ENCODE measurements at regions not wholly inside any gene's neighbourhood (a gene's known extent, or its start where the extent isn't known, plus 50 kb on each side); places are given as distances from the start of the nearest gene placed in this dataset.

DNA sequence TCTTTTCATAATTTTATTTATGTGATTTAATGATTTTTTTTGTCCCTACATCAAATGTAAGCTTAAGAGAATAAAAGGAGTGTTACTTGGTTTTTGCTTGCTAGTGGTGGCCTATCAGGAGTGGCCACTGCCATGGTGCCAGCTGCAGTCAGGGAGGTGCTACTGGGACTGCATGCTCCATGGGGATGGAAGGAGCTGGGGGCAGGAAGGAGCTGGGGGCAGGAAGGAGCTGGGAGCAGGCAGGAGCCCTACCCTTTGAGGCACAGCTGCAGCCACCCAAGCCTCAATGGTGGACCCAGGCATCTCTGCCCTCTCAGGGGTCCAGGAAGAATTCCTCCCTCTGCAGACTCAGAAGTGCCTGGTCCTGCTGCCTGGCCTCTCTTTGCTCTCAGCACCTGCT lies 796.0 kb downstream of the SLC16A7 start:
- no peak for DNase-seq

DNA sequence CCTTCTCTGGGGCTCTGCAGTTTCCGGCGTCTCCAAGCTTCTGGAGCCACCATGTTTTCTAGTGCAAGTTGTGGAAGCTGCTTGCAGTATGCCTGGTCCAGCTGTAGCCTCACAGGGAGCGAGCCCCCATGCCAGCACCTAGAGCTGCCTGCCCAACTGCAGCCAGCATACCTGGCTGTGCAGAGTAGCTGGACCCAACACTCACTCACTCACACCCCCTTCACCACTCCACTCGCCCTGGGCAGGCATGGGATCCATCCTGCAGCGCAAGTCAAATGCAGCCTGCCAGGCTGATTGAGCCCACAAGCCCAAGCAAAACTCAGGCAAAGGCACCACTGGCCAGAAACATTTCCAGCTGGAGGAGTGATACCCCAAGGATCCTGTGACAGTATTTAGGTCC lies 797.3 kb downstream of the SLC16A7 start:
- no peak for DNase-seq

DNA sequence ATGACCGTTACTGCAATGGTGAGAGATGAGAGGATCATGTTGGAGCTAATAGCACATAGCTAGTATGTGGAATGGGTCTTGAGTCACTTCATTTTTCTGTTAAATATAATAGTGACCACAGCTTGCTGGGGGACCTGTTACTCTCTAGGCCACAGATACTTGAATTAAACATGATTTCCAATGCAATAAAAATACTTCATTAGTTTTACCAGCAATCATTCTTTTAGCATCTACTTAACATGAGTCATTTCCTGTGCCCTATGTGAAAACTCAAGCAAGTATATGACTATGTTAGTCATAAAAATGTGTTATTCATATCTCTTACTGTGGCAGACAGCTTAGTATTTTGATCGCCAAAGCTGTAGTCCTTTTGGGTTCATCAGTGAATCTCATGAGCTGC lies 798.8 kb downstream of the SLC16A7 start:
- no peak for DNase-seq

- DNase-seq: no peak
Observed at GRCh38 chr12:60398547-60398946, 802.7 kb downstream of the SLC16A7 start.

GRCh38 chr12:60399064-60399463 lies 803.2 kb downstream of the SLC16A7 start:
- no peak for DNase-seq

DNA sequence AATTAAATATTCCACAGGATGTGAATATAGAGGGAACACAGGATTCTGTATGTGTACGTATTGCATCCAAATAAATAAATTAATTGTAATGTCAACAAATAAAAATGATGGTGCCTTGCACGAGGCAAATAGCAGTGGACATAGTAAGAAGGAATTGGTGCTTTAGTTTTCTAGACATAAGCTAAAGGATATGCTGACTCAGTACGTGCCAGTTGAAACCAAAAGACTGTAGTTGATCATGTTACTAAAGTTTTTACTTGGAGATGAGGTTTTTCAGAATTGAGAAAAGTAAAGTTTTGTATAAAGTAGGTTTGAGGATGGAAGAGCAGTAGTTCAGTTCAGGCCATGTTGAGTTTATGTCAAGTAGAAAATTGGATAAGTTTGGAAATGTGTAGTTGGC lies 807.2 kb downstream of the SLC16A7 start:
- DNase-seq: no peak

DNA sequence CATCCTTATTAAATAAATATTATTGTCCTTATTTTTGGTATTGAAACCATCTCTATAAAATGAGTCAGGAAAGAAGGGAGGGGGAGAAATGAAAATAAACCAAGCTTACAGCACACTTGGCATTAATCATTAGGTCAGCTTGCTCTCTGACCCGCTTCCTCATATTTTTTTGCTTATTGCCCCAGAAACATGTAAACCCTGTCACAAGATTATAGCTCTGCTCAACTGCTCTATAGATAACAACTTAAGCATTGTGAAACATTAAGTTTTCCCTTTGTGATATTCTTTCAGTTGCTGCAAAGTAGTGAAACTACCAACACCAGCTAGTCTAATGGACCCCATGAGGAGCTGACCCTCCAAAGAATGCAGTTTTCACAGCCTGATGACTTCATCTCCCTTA lies 819.5 kb downstream of the SLC16A7 start:
- no peak for DNase-seq

DNA sequence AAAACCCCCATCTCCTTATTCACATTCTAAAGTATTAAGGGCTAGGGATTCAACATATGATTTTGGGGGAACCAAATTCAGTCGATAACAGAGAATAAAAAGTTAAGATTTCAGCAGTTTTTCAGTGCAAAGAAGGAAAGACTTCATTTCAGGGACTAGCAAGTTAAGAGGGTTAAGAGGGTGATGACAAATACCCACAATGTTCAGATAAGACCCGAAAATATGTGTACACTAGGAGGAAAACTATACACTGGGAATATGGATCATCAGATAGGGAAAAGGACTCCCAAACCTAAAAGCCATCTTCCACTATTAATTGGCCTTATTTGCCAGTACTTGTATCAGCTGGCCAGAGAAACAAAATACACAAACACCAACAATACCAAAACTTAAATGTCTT lies 824.2 kb downstream of the SLC16A7 start:
- DNase-seq: no peak

- no peak for DNase-seq
Observed at GRCh38 chr12:60421741-60422140, 825.9 kb downstream of the SLC16A7 start.

DNA sequence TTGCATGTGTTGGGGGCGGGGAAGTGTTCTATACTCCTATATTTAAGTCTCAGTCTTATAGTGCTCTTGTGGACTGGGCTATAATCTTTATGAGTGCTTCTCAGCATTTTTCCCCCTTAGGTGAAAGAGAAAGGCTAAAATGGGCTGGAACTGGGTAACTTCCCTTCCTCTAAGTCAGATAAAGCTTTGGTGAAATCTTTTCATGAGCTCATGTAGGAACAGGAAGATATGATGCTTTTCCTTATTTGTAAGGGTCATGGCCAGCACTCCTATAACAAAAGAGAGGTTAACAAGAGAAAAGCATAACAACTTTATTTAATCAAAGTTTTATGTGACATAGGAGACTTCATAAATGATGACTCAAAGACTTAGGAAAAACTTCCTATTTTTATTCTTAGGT lies 841.5 kb downstream of the SLC16A7 start:
- DNase-seq: no peak

DNA sequence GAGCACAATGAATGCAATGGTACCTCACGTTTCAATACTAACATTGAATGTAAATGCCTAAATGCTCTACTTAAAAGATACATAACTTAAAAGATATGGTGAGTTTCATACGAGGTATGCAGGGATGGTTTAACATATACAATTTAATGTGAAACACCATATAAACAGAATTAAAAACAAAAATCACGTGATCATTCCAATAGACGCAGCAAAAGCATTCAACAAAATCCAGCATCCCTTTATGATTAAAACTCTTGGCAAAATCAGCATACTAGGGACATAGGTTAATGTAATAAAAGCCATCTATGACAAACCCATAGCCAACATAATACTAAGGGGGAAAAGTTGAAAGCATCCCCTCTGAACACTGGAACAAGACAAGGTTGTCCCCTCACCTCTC lies 845.7 kb downstream of the SLC16A7 start:
- DNase-seq: no peak

DNA sequence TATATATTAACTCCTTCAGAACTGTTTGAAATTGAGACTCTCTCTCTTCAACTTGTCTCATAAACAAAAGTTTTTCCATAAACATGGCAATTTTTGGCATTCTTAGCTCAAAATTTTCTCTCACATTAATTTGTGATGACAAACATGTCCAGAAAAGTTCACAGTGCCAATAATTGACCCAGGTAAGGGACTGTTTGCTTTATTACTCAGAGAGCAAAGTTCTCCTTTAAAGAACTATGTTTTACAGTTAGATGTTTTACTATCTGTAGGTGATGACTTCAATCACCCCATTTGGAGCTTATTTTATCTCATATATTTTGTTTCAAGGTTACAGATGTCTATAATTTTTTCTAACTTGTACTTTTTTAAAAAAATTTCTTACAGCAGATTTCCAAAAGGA lies 855.6 kb downstream of the SLC16A7 start:
- DNase-seq: no peak

GRCh38 chr12:60465060-60465459 lies 869.2 kb downstream of the SLC16A7 start:
- DNase-seq: no peak

DNA sequence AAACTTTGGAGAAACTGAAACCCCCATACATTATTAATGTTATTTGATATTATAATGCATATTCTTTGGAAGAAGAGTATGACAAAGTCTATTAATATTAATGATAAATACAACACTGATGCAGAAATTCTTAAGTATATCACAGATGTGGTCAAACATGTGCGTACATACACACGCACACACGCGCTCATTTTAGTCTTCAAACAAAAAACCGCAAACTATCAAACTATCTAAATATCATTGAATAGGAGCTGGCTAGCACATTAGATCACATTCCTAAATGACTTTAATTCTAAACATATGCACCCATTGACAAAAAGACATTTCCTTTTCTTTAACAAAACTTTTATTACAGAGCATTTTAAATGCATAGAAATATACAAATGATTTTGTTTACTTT lies 872.7 kb downstream of the SLC16A7 start:
- no peak for DNase-seq

DNA sequence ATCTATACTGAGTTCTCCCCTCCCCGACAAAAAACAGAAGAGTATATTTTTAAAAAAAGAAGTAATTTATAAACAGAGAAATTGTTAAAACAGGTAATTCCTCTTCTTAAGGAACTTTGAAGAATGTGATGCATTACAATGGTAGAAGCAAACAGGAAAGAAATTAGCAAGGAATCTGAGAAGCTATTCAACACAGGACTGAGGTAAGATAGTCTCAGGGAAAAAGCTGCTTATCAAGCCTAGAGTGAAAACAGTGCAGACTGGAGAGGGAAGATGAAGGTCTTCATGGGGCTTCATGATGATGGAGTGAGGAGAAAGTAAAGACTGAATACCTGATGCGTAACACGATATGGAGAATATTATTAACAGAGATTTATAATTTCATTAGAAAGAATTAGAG lies 880.0 kb downstream of the SLC16A7 start:
- no peak for DNase-seq

DNA sequence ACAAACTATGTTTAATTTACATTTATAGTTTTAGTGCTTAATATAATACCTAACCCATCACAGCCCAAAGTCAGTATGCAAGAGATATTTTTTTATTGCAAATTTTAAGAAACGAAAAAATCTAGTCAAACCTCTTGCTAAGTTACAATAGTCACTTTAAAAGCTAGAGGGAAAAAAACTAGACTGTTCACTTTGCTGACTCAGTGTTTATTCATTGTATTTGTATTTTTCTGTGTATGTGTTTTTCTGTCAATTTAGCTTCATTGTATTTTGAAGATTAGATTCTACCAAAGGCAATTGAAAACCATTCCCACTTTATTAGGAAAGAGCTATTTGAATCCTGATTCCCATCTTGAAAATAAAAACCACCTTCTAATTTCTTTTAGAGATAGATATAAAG lies 891.5 kb downstream of the SLC16A7 start:
- DNase-seq: no peak

- no peak for DNase-seq
Observed at GRCh38 chr12:60489071-60489470, 893.2 kb downstream of the SLC16A7 start.

- DNase-seq: no peak
Observed at GRCh38 chr12:60494244-60494643, 898.4 kb downstream of the SLC16A7 start.

- DNase-seq: no peak
Observed at GRCh38 chr12:60498656-60499055, 902.8 kb downstream of the SLC16A7 start.

DNA sequence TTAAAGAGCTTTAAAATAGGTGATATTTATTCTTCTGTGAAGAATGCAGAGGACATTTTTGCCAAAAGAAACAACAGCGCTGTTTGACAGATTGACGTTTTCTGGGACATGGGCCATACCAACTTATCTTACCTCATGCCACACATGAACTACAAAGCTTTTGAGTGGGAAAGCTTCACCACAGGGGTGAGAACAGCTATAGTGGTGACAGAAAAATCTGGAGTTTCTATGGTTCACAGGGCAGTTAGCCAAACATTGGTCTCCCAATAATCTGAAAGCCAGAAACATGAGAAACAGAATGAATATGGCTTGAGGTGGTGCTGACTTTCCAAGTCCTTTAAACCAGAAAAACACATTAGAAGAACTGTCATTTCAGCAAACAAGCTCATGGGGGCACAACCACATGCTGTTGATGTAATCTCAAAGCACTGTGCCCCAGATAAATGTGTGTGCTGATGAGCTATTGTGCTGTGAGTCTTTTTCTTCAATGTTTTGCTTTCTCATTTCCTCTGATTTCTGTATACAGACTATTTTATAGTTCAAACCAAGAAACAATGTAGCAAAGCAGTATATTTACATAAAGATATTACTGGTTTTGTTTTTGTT lies 905.4 kb downstream of the SLC16A7 start:
- no peak for DNase-seq

GRCh38 chr12:60522684-60523400 lies 927.0 kb downstream of the SLC16A7 start:
- DNase-seq: no peak

DNA sequence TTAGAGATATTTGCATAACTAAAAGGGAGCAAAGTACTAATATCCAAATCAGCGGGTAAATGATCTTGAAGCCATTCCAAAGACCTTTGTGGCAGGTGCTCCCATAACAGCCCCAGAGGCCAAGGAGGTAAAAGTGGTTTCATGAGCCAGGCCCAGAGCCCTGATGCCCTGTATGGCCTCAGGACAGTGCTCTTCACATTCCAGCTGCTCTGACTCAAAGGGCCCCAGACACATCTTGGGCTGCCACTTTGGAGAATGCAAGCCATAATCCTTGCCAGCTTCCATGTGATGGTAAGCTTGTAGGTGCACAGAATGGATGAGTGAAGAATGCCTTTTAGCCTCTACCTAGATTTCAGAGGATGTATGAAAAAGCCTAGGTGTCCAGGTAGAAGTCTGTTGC lies 933.4 kb downstream of the SLC16A7 start:
- DNase-seq: no peak

- DNase-seq: no peak
Observed at GRCh38 chr12:60529723-60530122, 933.9 kb downstream of the SLC16A7 start.

GRCh38 chr12:60535363-60535762 lies 939.5 kb downstream of the SLC16A7 start:
- no peak for DNase-seq

- DNase-seq: no peak
Observed at GRCh38 chr12:60539592-60539991, 943.8 kb downstream of the SLC16A7 start.

Measured in NCI-H1436 treated with DMSO at 0.1 percent for 48 hours (cell line).